GM12891 (cell line): ENCODE measurements at regions not wholly inside any gene's neighbourhood (a gene's known extent, or its start where the extent isn't known, plus 50 kb on each side); places are given as distances from the start of the nearest gene placed in this dataset.

Experiments
- DNase-seq: peaks from one replicate; pipeline ENCODE4 v3.0.0; 2011; ENCODE audit warnings: low spot score; ENCODE audit not compliant: insufficient read length
- FAIRE-seq: peaks from 2 replicates; lab custom pipeline; 2011; peaks lifted over from hg19 to GRCh38; lab: Jason Lieb, UNC
- PAX5 ChIP-seq: IDR thresholded peaks from 2 replicates; pipeline ENCODE4 v1.6.1; 2011; ENCODE audit warnings: low read length, moderate library complexity, mild to moderate bottlenecking; ENCODE audit not compliant: insufficient read depth, severe bottlenecking
- POLR2A ChIP-seq: IDR thresholded peaks from 2 replicates; pipeline ENCODE4 v1.6.1; 2011; ENCODE audit warnings: low read depth, low read length, control low read depth
- POLR2AphosphoS5 ChIP-seq: IDR thresholded peaks from 2 replicates; pipeline ENCODE4 v1.6.1; 2011; ENCODE audit warnings: low read depth, low read length, control low read depth
- POU2F2 ChIP-seq: IDR thresholded peaks from 2 replicates; pipeline ENCODE4 v1.6.1; 2011; ENCODE audit warnings: low read depth, mild to moderate bottlenecking, control low read depth, low read length, moderate library complexity
- SPI1 ChIP-seq: IDR thresholded peaks from 2 replicates; pipeline ENCODE4 v1.6.1; 2011; ENCODE audit warnings: low read depth, low read length, control low read depth
- TAF1 ChIP-seq: IDR thresholded peaks from 2 replicates; pipeline ENCODE4 v1.6.1; 2011; ENCODE audit warnings: low read depth, low read length, control low read depth

DNA sequence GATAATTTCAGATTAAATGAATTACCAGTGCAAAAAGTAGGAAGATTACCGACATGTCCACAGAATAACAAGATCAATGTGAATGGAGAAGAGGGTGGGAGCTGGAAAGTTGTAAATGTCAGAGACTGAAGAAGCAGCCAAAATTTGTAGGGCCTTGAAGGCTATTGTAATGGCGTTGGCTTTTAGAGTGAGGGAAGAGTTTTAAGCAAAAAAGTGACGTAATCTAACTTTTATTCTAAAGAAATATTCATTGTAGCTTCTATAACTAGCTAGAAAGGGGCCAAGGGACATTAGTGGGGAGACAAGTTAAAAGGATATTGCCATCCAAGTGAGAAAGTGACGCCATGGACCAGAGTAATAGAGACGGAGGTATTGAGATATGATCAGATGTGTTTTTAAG lies 63.3 kb upstream of the PCDH7 start:
- no peak for TF ChIP-seq PAX5
- no peak for TF ChIP-seq SPI1
- no peak for TF ChIP-seq POLR2AphosphoS5
- no peak for TF ChIP-seq POU2F2
- no peak for TF ChIP-seq POLR2A
- FAIRE-seq (no peak), DNase-seq (no peak)

DNA sequence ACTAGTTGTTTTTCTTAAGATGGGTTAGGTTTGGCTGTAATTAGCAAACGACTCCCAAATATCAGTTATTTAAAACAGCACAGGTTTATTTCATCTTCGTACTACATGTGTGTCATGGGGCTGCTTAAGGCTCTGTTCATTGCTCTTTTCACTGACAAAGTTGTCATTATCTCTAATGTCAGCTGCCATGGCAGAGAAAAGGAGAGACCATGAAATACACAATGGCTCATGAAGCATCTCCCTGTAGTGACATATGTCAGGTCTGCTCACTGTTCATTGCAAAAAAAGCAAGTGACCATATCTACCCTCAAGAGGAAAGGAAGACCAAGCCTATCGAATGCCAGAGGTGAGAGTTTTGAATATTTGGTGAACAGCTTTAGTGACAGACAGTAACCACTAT lies 52.2 kb upstream of the PCDH7 start:
- FAIRE-seq = no peak
- no peak for TF ChIP-seq POLR2A
- TF ChIP-seq POU2F2 = no peak
- TF ChIP-seq POLR2AphosphoS5 = no peak
- no peak for DNase-seq

DNA sequence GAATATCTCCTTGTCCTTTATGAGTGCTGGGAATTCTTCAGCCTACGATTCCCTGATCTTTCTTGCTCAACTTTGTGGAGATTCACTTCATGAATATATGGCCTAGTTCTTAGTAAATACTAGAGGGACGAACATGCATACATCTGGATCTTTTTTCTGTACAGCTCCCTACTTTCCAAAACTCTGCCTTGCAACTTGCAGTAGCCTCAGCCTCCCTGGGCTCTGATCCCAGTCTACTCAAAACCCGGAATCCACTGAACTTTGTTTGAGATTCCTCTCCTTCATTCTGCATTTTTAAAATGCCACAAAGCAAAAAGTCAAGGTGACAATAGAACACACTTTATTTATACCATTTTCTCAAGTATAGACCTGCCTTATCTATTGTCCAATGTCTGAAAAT lies 50.0 kb upstream of the PCDH7 start:
- FAIRE-seq = no peak
- no peak for TF ChIP-seq SPI1
- no peak for TF ChIP-seq TAF1
- no peak for TF ChIP-seq PAX5
- no peak for TF ChIP-seq POU2F2
- no peak for TF ChIP-seq POLR2AphosphoS5
- DNase-seq = no peak
